Stimulated activated CD8-positive, alpha-beta memory T cell treated with anti-CD3 and anti-CD28 coated beads, Interleukin-15, amount 100 ng/mL, for 48 hours (primary cell): ENCODE measurements at regions not wholly inside any gene's neighbourhood (a gene's known extent, or its start where the extent isn't known, plus 50 kb on each side); places are given as distances from the start of the nearest gene placed in this dataset.

Source experiments
- DNase-seq, 2 donors: peaks; one replicate each; pipeline ENCODE4 v3.0.0-alpha.2; 2020; ENCODE audit warnings: low read depth in 2 of 2

DNA sequence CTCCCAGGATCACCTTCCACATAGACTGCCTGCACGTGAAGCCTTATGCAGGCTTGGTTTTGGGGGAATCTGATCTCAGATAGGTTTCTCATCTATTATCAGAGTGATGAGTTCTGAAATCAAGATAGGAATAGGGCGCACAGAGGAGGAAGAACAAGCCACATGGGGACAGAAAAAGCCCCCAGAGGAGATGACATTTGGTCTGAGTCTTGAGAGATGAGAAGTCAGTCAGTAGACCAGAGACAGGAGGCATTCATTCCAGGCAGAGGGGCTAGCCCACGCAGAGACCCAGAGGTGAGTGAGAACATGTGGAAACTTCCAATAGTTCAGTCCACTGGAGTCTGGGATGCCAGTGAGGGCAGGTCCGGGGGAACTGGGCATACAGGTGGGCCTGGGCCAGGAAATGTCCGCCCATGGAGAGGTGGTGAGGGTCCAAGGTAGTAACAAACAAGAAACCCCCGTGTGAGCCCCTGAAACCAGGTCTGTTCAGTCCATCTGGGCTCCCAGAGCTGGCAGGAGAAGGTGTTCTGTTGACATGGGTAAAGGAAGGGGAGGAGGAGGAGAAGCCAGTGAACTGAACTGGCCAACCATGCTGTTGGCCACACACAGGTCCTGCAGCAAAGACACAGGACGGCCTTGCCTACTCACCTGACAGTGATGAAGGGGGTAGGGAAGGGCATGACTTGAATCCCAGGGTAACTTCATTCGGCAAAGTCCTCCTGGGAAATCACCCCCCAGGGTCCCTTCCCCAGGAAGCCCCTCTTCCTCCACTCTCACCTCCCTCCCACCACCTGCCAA, 69.3 kb upstream of the SMNDC1 start:
- no peak for DNase-seq

DNA sequence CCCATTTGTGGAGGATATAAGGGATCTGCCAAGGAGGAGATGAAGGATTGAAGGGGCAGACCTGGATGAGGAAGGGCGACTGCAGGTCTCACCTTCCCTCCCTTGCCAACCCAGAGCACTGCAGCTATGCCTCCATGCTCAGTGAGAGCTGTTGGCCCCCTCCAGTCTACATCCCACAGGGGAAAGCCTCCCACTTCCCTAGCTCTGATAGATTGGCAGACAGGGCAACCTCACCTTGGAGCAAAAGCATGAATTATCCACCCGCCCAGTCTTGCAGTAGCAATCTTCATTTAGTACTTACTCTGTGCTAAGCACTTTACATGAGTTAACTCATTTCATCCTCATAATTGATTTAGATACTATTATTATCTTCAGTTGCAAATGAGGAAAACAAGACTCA, 70.4 kb upstream of the SMNDC1 start:
- DNase-seq = no peak

DNA sequence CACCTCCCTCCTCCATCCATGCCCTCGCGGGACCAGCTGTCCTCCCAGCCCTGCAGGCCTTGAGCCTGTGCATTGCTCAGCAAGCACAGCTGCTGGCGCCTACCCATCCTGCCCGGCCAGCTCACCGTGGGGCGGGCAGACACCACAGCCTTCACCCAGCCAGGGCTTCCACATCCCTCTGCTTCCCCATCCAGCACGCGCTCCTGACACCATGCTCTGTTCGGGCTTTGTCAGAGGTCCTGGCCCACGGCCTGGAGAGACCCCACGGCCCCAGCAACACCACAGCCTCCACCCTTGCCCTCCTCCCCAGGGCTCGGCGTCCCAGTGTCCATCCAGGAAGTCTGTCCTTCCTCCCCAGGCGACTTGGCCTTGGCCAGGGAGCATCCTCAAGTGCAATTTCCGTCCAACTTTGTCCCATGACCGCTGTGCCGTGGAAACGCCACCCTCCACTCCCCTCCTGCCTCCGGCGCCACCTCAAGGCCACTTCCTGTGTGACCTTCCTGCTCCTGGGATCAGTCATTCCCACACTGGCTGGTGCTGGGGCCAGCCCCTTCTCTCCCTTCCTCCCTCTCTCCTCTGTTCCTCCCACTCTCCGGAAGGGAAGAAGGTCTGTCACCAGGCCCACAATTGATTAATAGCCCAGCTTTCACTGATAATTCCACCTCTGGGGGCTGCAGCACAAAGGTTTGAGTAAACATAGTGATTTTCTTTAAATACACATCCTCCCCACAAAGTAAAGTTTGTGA, 71.5 kb upstream of the SMNDC1 start:
- no peak for DNase-seq

DNA sequence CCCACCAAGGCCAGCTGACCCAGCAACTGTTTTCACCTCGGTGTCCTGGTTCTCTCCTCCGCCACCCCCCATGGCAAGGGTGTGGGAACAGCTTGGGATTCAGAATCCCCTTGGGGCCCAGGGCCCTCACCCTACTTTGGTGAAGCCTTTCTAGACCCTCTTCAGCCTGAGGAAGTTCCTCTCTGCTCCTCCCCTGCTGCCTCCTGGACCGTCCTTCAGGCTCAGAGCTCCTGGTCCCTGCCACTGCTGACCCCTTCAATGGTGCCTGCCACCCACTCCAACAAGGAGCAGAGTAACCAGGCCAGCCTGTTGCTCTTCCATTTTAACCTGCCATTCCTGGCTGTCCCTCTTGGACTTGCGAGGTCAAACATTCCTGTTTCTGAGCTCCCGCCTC, 72.0 kb upstream of the SMNDC1 start:
- no peak for DNase-seq

DNA sequence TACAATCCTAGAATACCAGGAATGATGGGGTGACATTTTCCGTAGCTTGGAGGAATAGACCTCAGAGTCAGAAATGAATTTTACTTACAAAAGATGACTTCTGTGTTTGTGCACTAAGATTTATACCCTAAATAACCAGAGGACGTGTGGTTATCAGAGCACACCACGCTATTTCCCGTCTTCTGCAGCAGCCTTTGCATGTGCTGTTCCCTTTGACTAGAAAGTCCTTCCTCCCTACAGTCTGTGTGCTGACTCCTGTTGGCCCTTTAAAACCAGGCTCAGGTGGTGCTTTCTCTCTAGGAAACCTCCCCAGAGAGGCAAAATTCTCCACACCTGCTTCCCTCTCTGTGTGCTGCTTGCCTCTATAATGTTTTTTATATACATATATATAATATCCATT, 73.3 kb upstream of the SMNDC1 start:
- DNase-seq = no peak

DNA sequence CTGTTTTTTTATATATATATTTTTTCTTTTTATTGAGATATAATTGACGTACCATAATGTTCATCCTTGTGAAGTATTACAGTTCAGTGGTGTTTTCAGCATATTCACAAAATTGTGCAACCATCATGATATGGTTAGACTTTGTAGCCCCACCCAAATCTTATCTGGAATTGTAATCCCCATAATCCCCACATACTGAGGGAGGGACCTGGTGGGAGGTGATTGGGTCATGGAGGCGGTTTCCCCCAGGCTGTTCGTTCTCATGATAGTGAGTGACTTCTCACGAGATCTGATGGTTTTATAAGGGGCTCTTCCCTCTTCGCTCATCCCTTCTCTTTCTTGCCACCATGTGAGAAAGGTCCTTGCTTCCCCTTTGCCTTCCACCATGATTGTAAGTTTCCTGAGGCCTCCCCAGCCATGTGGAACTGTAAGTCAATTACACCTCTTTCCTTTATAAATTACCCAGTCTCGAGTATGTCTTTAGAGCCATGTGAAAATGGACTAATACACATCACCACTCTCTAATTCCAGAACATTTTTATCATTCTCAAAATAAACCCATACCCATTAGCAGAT, 73.9 kb upstream of the SMNDC1 start:
- DNase-seq = no peak

DNA sequence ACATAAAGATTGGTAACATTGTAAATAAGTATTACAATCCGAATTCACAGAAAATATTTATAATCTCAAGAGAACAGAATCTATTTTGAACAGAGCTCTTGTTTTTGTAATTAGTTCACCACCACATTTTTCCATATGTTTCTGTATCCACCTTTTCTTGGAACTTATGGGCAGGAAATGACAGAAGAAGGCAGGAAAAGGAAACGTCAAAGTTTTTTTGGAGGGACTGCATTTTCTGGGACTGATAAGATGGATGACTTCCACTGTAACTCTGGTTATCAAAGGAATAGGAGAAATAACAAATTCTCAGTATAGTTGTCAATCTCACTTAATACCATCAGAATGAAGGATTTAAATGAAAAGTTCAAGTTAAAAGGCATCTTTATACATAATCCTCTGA, 75.1 kb upstream of the SMNDC1 start:
- no peak for DNase-seq

DNA sequence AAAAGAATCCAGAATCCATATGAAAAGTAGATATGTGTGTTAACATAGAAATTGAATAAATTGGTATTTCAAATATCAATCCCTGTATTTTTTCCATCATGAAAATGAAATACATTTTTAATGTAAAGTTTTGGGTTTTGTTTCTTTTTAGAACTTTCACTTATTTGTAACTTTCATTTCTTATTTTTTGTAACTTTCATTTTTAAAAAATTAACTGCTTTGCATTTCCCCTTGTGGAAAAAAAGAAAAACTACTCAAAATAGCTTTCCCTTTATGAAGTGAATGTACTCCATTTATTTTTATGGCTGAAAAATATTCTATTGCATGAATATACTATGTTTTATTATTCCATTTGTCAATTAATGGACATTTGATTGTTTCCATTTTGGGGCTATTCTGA, 75.6 kb upstream of the SMNDC1 start:
- DNase-seq = no peak

DNA sequence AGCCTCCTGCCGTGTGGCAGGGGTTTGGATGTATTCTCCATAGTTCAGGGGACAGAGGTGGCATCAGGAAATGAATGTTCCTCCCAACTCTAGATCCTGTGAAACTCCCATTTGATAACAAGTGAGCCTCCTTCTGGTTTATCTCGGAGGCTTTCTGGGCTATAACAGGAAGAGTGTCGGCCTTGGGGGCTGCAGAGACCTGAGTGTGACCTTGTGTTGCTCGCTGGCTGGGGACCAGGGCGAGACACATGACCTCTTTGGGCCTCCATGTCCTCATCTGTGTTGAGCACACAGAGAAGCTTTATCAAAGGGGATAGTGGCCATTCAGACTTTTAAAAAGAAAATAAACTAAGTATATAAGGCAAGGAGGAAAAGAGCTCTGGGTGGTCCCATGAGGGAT, 78.0 kb upstream of the SMNDC1 start:
- DNase-seq = no peak

DNA sequence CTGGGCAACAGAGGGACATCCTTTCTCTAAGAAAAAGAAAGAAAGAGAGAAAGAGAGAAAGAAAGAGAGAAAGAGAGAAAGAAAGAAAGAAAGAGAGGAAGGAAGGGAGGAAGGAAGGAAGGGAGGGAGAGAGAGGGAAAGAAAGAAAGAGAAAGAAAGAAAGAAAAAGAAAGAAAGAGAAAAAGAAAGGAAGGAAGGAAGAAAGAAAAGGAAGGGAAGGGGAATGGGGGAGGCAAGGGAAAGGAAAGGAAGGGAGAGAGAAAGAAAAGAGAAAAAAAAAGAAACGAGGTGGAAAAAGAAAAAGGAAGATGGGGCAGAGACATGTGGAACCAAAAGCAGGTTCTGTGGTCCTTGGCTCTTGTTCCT, 82.9 kb upstream of the SMNDC1 start:
- no peak for DNase-seq

DNA sequence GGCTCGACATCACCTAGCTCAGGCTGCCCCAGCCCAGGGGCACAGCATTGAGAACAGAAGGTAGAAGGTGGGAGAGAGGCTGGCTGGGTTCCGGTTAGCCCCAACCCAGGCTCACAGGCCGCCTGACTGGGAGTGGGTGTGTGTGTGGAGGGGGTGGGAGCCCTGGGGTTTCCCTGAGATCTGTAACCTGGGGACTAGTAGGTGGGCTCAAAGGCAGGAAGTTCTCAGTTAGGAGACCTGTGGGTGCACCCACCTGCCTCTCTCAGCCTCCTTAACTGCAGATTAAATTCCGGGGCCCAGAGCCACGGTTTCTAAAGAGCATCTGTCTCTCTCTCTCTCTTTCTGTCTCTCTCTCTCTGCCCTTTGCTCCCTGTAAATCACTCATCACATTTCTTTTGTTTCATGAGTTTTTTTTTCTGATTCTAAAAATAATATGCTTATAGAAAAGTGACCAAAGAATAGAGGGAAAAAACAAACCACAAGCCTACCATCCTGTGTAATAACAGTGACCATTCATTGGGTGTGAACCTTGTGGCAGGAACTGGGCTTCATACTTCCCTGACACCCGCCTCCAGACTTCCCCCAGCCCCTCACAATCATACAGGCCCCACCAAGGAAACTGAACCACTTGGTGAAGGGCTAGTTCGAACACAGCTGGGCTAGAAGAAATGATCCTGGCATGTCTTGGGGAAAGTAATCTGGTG, 83.4 kb upstream of the SMNDC1 start:
- peak; percentile 38 to 39 for DNase-seq

DNA sequence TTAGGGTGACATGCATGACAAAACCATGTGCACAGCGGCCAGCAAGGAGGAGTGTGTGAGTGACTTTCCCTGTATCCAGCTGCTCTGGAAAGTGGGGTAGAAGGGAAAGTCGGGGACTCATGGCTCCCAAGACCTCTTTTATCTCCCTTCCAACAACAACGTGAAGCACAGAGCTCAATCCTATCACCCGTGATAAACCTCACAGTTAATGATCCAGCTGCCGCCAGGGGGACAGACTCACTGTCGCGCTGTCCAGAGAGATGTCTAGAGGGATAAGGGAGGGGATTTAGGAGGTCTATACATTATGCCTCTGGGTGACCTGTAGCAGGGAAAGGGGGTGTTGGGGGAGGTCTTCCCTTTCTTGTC, 84.0 kb upstream of the SMNDC1 start:
- no peak for DNase-seq

DNA sequence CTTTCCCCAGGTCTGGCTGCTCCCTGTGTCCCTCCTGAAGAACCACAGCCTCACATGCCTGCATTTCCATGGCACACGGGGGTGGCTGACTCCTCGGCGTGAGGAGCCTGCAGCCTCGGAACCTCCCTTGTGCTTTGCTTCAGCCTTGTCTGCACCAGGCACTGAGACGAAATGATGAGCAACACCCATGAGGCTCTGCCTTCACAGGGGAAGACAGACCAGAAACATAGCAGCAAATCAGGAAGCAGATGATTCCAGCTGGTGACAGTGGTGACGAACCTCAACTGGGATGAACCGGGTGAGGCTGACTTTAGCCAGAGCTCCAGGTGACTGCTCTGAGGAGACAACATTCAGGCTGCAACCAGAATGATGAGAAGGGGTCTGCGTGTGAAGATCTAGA, 84.5 kb upstream of the SMNDC1 start:
- no peak for DNase-seq

DNA sequence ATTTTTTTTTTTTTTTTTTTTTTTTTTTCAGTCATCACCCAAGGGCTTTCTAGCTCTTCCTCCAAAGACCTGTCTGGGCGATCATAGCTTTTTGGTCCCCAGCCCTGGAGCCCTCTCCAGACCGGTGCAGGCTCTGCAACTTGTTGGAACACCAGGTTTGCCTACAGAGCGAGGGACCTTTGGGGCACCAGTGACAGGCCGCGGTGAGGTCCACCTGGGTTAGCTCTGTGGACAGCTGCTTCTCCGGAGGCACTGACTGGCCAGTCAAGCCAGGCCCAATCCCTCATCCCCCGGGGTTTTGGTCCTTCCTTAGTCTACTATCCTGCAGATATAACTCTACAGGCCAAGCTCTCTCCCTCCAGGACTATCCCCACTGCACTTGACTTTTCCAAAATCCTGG, 86.8 kb upstream of the SMNDC1 start:
- DNase-seq = no peak

DNA sequence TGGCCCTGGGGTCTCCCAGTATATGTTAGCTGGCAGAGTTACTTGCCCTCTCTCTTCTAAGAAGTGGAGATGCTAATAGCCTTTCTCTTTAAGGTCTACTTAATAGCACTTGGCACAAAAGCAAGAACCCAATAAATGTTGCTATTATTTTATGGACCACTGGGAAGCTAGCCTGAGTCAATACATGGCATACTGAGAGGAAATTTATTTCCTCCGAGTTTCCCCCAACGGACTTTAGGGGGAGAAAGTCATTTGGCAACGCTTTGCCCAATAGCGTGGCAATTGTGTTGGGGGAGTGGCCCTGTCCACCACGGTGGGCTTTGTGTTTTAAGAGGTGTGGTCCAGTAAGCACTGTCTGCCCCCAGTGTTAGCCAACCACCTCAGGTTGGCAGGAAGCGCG, 87.4 kb upstream of the SMNDC1 start:
- no peak for DNase-seq

DNA sequence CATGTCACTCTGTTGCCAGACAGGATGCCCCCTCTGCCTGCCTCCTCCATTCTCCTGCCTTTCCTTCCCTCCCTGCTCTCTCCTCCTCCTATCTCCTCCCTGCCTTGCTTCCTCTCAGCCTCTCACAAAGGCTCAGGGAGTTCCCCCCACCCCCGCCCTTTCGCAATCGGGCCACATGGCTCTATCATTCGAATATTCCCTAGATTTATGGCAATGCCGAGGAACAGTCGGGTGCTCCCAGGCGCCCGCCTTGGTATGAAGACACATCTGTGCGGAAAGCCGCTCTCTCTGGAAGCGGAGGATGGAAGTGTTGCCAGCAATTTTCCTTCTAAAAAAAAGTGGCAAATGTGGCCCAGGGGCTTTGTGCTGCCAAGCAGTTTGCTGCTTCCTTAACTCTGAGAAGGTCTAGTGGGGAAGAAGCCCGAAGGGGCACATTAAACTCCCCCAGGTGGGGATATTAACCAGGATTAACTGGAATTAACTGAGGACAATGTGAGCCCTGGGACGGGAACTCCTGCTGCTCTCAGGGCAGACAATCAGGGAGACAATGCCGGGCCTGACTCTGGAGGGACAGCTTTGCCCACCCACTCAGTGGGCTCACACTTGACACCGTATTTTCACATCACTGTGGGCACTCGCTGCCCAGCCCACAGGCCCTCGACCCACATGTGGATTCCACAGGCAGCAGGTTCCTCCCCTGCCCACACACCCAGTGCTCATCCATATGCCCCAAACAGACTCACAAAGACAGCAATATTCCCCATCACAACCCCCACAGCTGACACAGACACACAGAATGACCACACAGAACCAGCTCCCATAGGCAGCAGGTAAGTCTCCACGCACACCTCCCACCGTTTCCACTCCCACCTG, 88.4 kb upstream of the SMNDC1 start:
- DNase-seq = no peak

DNA sequence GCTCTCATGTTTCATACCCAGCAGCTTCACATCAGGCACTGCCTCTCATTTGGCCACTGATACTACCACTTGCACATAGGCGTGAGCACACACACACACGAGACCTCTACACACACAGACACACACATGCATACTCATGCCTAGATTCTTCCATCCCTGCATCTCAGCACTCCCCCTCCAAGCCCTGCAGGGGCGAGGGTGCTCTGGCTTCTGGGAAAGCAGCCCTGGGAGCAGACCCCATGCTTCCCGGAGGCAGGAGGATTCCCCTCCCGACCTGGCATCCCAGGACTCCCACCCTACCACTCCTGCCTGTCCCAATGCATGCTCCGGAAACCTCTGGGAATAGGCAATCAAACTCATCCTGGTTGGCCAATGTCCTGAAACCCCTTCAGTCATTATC, 89.1 kb upstream of the SMNDC1 start:
- DNase-seq = no peak

DNA sequence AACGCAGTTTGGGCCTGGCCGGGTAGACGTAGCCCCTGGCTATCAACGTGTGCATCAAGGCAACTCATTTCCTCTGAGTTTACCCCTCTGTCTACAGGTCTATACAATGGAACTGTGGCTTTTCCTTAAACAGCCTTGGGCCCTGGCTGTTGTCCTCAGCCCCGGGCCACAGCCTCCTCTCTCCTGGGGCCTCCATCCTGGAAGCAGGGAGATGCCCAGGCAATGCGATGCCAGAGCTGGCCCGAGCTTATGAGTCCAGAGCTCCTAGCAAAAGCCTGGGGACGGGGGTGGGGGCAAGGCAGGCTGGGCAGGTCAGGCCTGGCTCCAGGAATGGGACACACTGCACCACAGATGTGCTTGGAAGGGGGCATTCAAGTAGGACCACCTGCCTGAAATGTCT, 89.6 kb upstream of the SMNDC1 start:
- no peak for DNase-seq

DNA sequence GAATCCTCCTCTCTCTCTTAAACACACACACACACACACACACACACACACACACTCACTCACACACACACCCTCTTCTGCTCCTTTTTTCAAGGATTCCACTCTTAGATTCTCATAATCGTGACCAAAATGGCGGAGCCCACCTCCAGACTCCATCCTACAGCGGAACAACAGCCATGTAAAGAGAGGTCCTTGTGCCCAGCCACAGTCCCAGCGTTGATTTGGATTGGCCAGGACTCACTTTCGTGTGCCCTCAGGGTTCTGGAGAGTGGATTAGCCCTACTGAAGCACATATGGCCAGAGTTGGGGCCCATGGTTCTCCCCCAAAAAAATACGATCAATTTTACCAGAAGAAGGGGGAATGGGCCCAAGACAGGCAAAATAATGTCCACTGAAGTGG, 90.2 kb upstream of the SMNDC1 start:
- no peak for DNase-seq

DNA sequence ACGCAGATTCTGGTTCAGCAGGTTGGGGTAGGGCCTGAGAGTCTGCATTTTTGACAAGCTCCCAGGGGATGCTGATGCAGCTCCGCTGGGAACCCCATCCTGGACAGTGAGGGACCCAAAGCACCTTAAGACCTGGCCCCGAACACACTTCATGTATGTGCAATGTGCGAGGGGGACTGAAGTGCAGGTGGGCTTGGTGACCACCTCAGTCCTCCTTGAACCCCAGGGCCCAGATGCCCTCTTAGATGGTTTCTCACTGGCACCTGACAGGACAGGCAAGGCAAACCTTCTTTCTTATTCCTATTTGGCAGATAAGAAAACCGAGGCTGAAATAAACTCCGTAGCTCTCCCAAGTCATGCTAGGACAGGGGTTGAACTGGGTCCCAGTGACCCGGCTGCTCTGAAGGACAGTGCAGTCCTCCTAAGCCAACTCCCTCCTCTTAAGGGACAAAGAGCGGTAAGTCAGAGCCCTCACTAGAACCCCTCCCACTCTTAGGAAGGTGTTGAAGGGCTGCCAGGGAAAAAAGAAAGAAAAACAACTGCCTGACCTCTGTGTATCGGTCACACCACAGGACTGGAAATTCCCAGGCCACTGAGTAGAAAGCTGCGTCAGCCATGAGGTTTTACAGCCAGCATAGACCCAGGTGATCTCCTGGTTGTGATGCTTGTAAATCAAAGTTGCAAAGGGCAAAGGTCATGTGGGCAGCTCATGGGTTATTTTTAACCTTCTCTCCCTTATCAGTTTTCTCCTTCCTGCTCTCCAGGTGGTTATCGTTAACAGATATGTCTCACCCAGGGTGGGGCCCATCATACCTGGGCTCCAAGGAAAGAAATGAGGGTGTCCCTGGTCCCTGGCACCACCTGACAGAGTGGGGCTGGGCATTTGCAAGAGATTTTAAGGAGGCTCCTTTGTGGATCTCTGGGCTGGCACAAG, 90.9 kb upstream of the SMNDC1 start:
- peak; percentile 44 to 49 for DNase-seq

DNA sequence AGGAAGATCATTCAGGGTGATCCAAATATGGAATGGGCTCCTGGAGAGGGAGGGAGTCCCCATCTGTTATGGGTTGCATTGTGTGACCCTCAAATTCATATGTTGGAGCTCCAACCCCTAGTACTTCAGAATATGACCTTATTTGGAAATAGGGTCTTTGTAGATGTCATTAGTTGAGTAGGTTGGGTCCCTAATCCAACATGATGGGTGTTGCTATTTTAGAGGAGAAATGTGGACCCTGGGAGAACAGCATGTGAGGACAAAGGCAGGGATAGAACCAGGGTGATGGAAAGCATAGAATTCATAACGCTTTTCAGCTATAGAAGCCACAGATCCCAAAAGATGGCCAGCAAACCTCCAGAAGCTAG, 91.5 kb upstream of the SMNDC1 start:
- DNase-seq = no peak
